Heart left ventricle (tissue), 13 donors: ENCODE measurements at regions not wholly inside any gene's neighbourhood (a gene's known extent, or its start where the extent isn't known, plus 50 kb on each side); places are given as distances from the start of the nearest gene placed in this dataset.
"Not testable (repeated sequence)": the region's sequence is repeated elsewhere in the genome, so short reads cannot be mapped to it uniquely, and the experiment has no call there.

Experiments
- POLR2A ChIP-seq, 2 donors: fragments of 450-650 bp; IDR thresholded peaks; one replicate each; pipeline ENCODE4 v1.6.1; 2017; ENCODE audit warnings: antibody characterized with exemption in 2 of 2, mild to moderate bottlenecking in 2 of 2, moderate library complexity in 2 of 2
- TF ChIP-seq, protein P1 (sequence below), 12 donors: fragments of 200-600 bp; sonication (generic) in 4 of 12; IDR thresholded peaks; one replicate each; pipeline versions ENCODE4 v1.5.0 to v1.8.0; 2018 to 2022; ENCODE audit warnings: antibody characterized with exemption in 12 of 12, mild to moderate bottlenecking in 5 of 12
- donor health status: ischemic (EF 13 %, LVEDD 7.1; RV severe dilation, severe dysfunction).
- donor health status: DM: no; HTN: yes; CAD: no.
- donor health status: DM: no; HTN: no; CAD: no.
- donor health status: ischemic (EF 25% LVEDD 6.9; RV normal size, moderate dysfunction).
- donor health status: ischemic (EF 25% LVEDD 5.7; RV mildly dilated, moderate dysfunction).
- donor health status: ischemic (EF 35%, LVEDD 5.7; RV mildly dilated, moderate dysfunction).
- donor health status: nonischemic (EF 11% LVEDD 7.7; RV severe dilation, severe dysfunction).
- donor health status: DM: yes; HTN: yes; CAD: no.
- donor health status: PGD.
- donor health status: ischemic (EF 29% LVEDD 5.4; RV normal size, mild dysfunction).
- donor health status: nonischemic (EF 23%, LVEDD 6.1; RV moderate dilation, normal function).

DNA sequence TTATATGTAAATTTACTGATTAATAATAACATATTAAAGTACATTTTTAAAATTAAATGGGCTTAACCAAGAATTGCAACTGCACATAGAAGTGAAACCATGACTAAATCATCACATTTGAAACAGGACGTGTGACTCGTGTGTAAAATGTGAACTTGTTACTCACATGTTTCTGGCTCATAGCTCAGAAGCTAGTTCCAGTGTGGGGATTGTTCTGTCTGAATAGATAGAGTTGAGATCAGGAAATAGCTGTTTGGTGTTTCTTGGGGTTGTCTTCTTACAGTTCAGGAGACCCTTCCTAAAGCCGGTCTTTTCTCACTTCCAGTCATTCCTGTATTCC, 130.9 kb downstream of the LAT start:
- TF ChIP-seq, protein P1, sequence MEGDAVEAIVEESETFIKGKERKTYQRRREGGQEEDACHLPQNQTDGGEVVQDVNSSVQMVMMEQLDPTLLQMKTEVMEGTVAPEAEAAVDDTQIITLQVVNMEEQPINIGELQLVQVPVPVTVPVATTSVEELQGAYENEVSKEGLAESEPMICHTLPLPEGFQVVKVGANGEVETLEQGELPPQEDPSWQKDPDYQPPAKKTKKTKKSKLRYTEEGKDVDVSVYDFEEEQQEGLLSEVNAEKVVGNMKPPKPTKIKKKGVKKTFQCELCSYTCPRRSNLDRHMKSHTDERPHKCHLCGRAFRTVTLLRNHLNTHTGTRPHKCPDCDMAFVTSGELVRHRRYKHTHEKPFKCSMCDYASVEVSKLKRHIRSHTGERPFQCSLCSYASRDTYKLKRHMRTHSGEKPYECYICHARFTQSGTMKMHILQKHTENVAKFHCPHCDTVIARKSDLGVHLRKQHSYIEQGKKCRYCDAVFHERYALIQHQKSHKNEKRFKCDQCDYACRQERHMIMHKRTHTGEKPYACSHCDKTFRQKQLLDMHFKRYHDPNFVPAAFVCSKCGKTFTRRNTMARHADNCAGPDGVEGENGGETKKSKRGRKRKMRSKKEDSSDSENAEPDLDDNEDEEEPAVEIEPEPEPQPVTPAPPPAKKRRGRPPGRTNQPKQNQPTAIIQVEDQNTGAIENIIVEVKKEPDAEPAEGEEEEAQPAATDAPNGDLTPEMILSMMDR (IDR thresholded peaks at IDR 0.05), result not testable (repeated sequence)
- TF ChIP-seq POLR2A (IDR thresholded peaks at IDR 0.05), result not testable (repeated sequence)
